HepG2 (cell line): ENCODE measurements at regions not wholly inside any gene's neighbourhood (a gene's known extent, or its start where the extent isn't known, plus 50 kb on each side); places are given as distances from the start of the nearest gene placed in this dataset.
"Not testable (repeated sequence)": the region's sequence is repeated elsewhere in the genome, so short reads cannot be mapped to it uniquely, and the experiment has no call there.

ENCODE experiments used
- ATAC-seq: fragments of 200-7000 bp; cut with Tn5 transposase; 3 replicates; pipeline ENCODE4 v1.9.1; 2020; ENCODE audit warnings: mild to moderate bottlenecking, moderate library complexity
- BruUV-seq: library from RNA; stranded (reverse); fragments of 400-500 nt; replicated peaks from 2 replicates; lab custom pipeline; 2021; lab: Mats Ljungman, UMichigan
- CTCF ChIA-PET: fragments of 300-600 bp; formaldehyde crosslinking; extraction: SDS; loops from one replicate; lab custom pipeline; 2021; ENCODE audit warnings: low total read pairs, inconsistent platforms, low intra/inter-chr PET ratio; lab: Yijun Ruan, JAX
- POLR2A ChIA-PET: fragments of 350-600 bp; sonication (Branson Sonifier 250); formaldehyde crosslinking; loops from one replicate; lab custom pipeline; 2020; ENCODE audit warnings: antibody characterized with exemption, inconsistent platforms; lab: Yijun Ruan, JAX
- DNase-seq: peaks from one replicate; pipeline ENCODE4 v3.0.0-alpha.2; 2015; ENCODE audit warnings: low spot score
- FAIRE-seq: peaks from 3 replicates; lab custom pipeline; 2011; peaks lifted over from hg19 to GRCh38; lab: Jason Lieb, UNC
- H2AFZ ChIP-seq: one replicate; pipeline ENCODE4 v1.6.1; 2011; ENCODE audit warnings: low read length, inconsistent platforms
- H3K27ac ChIP-seq: fragments of 300-600 bp; 3 replicates; pipeline ENCODE4 v1.8.0; 2011; ENCODE audit warnings: mixed run types, mild to moderate bottlenecking, mixed read lengths, low read length, inconsistent platforms; ENCODE audit not compliant: insufficient read depth; ENCODE audit errors: extremely low read length
- H3K27me3 ChIP-seq, 2 experiments: fragments of 200-600 bp in 1 of 2; 2 replicates in 1 of 2; 3 replicates in 1 of 2; pipeline versions ENCODE4 v1.6.0 to v1.8.0; 2011; ENCODE audit warnings: low read length in 2 of 2, mild to moderate bottlenecking in 2 of 2, moderate library complexity in 2 of 2, inconsistent platforms in 1 of 2; ENCODE audit not compliant: insufficient read depth in 2 of 2, control insufficient read depth in 1 of 2
- H3K36me3 ChIP-seq, 2 experiments: fragments of 200-600 bp in 1 of 2; replicated peaks in 1 of 2; 2 replicates in 1 of 2; 3 replicates in 1 of 2; pipeline versions ENCODE4 v1.5.1 to v1.8.0; 2011; ENCODE audit warnings: low read length in 2 of 2, inconsistent platforms in 1 of 2; ENCODE audit not compliant: insufficient read depth in 2 of 2, control insufficient read depth in 1 of 2
- H3K4me1 ChIP-seq: 2 replicates; pipeline ENCODE4 v1.5.1; 2012; ENCODE audit warnings: low read length, inconsistent platforms; ENCODE audit not compliant: insufficient read depth
- H3K4me2 ChIP-seq: 2 replicates; pipeline ENCODE4 v1.6.0; 2011; ENCODE audit warnings: low read depth, low read length, inconsistent platforms
- H3K4me3 ChIP-seq, 3 experiments: fragments of 200-600 bp in 1 of 3; sonication (generic), shearing (Covaris generic) in 1 of 3; replicated peaks in 1 of 3; 2 replicates each; pipeline ENCODE4 v1.5.1; 2011 to 2016; ENCODE audit warnings: low read length in 3 of 3, inconsistent platforms in 2 of 3, low read depth in 2 of 3, mild to moderate bottlenecking in 2 of 3, control low read depth in 1 of 3, mixed read lengths in 1 of 3; ENCODE audit not compliant: insufficient read depth in 1 of 3
- H3K79me2 ChIP-seq: one replicate; pipeline ENCODE4 v1.6.1; 2011; ENCODE audit warnings: low read length, inconsistent platforms; ENCODE audit not compliant: insufficient read depth
- H3K9ac ChIP-seq: 2 replicates; pipeline ENCODE4 v1.6.0; 2011; ENCODE audit warnings: mild to moderate bottlenecking, low read depth, low read length, inconsistent platforms; ENCODE audit not compliant: insufficient read depth
- H3K9me3 ChIP-seq: 2 replicates; pipeline ENCODE4 v1.5.1; 2012; ENCODE audit warnings: mild to moderate bottlenecking, low read length
- H4K20me1 ChIP-seq: 2 replicates; pipeline ENCODE4 v1.6.0; 2011; ENCODE audit warnings: inconsistent platforms, mild to moderate bottlenecking, low read length, moderate library complexity; ENCODE audit not compliant: insufficient read depth
- IKZF4 ChIP-seq: sonication (generic); formaldehyde crosslinking; IDR thresholded peaks from 2 replicates; pipeline ENCODE4 v1.5.1; 2020; ENCODE audit warnings: borderline replicate concordance, mild to moderate bottlenecking, low read depth, missing genetic modification reagents; ENCODE audit errors: not compliant biosample characterization
- PHF8 ChIP-seq: sonication (generic); formaldehyde crosslinking; IDR thresholded peaks from 2 replicates; pipeline ENCODE4 v1.5.0; 2020; ENCODE audit warnings: missing genetic modification reagents
- SOX6 ChIP-seq, 2 experiments: fragments of 450-650 bp in 1 of 2; sonication (generic) in 1 of 2; formaldehyde crosslinking in 1 of 2; IDR thresholded peaks; 2 replicates each; pipeline versions ENCODE4 v1.4.0 to v1.6.1; 2017 to 2020; ENCODE audit warnings: antibody characterized with exemption in 1 of 2, mild to moderate bottlenecking in 1 of 2, missing genetic modification reagents in 1 of 2
- ZNF776 ChIP-seq: sonication (generic); formaldehyde crosslinking; IDR thresholded peaks from 2 replicates; pipeline ENCODE4 v1.4.0; 2020; ENCODE audit warnings: mild to moderate bottlenecking, missing genetic modification reagents
- whole genome bisulfite sequencing: methylation state at CpG from one replicate; pipeline ENCODE4 v1.1.6; 2017; ENCODE audit warnings: low lambda C conversion rate; 5-methylcytosine and 5-hydroxymethylcytosine counted together
- in situ Hi-C: cut with HindIII; loops from 2 replicates; pipeline ENCODE4 v1.10.0; 2017; ENCODE audit warnings: low pct_unique_long_range_greater_than_20kb; ENCODE audit not compliant: extremely low pct_ligation_motif_present
- intact Hi-C: fragments of 100-400 bp; cut with micrococcal nuclease; formaldehyde crosslinking; loops from one replicate; pipeline ENCODE4 v1.10.0; 2022; ENCODE audit not compliant: unreplicated experiment
- TF ChIP-seq, protein P1 (sequence below): sonication (generic); IDR thresholded peaks from 2 replicates; pipeline ENCODE4 v1.6.1; 2016; ENCODE audit warnings: low read depth, borderline replicate concordance
- TF ChIP-seq, protein P2 (sequence below): sonication (generic); formaldehyde crosslinking; IDR thresholded peaks from 2 replicates; pipeline ENCODE4 v1.5.0; 2020; ENCODE audit warnings: mild to moderate bottlenecking, missing genetic modification reagents, borderline replicate concordance
- TF ChIP-seq, protein P3 (sequence below): IDR thresholded peaks from 2 replicates; pipeline ENCODE4 v1.6.1; 2016; ENCODE audit warnings: missing genetic modification reagents, missing compliant biosample characterization

DNA sequence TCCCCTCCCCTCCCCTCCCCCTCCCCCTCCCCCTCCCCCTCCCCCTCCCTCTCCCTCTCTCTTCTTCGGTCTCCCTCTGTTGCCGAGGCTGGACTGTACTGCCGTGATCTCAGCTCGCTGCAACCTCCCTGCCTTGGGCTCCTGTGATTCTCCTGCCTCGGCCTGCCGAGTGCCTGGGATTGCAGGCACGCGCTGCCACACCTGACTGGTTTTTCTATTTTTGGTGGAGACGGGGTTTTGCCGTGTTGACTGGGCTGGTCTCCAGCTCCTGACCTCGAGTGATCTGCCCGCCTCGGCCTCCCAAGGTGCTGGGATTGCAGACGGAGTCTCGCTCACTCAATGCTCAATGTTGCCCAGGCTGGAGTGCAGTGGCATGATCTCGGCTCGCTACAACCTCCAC is 78.8 kb upstream of the ARMCX2 start:
- H2AFZ ChIP-seq, H3K27me3 ChIP-seq, H4K20me1 ChIP-seq, DNase-seq, H3K36me3 ChIP-seq, H3K4me1 ChIP-seq, FAIRE-seq, H3K4me3 ChIP-seq, H3K79me2 ChIP-seq, BruUV-seq, in situ Hi-C loops, H3K9me3 ChIP-seq, ATAC-seq, H3K4me2 ChIP-seq, CTCF ChIA-PET, POLR2A ChIA-PET, intact Hi-C loops, H3K9ac ChIP-seq, H3K27ac ChIP-seq: not testable (repeated sequence)
- 75% methylated on average over 16 of the region's 17 CpGs for WGBS

DNA sequence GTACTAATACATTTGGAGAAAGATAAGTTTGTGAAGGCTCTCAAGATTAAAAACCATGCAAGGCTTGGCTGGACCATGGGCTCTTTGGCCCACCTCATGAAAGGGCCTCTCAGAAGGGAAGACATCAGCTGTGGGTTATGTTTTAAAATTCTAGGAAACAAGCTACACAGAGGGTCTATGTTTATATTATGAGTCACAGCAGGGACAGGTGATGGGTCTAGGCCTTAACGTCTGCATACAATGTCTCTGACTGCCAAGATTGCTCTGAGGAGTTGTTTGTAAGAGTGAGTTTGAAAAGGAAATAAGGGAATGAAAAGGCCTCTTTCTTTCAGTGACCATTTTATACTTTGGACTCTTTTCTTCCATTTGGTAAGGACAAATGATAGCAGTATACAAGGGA is 77.0 kb upstream of the ARMCX2 start:
- DNase-seq: no peak
- BruUV-seq: no TSS peak
- H3K27me3 ChIP-seq: no peaks in the 10 kb centered on the region
- no peak overlapping the region for H3K9ac ChIP-seq
- H2AFZ ChIP-seq: no peak overlapping the region
- H3K79me2 ChIP-seq: no peaks in the 10 kb centered on the region
- POLR2A ChIA-PET: no interaction called here
- in situ Hi-C loops (no loop called here), intact Hi-C loops (no loop called here)
- no peaks in the 10 kb centered on the region for H3K4me1 ChIP-seq
- WGBS: 0% methylated on average over 1 of the region's 1 CpG
- no peak for FAIRE-seq
- no peak overlapping the region for H3K4me2 ChIP-seq
- CTCF ChIA-PET: no interaction called here
- H3K27ac ChIP-seq: no peak overlapping the region
- H3K9me3 ChIP-seq: no peaks in the 10 kb centered on the region
- no peaks in the 10 kb centered on the region for H3K36me3 ChIP-seq
- ATAC-seq: no peak
- no peaks in the 10 kb centered on the region for H4K20me1 ChIP-seq
- H3K4me3 ChIP-seq: no peak overlapping the region
- TF ChIP-seq, protein P1, sequence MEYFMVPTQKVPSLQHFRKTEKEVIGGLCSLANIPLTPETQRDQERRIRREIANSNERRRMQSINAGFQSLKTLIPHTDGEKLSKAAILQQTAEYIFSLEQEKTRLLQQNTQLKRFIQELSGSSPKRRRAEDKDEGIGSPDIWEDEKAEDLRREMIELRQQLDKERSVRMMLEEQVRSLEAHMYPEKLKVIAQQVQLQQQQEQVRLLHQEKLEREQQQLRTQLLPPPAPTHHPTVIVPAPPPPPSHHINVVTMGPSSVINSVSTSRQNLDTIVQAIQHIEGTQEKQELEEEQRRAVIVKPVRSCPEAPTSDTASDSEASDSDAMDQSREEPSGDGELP: no peak
- TF ChIP-seq, protein P2, sequence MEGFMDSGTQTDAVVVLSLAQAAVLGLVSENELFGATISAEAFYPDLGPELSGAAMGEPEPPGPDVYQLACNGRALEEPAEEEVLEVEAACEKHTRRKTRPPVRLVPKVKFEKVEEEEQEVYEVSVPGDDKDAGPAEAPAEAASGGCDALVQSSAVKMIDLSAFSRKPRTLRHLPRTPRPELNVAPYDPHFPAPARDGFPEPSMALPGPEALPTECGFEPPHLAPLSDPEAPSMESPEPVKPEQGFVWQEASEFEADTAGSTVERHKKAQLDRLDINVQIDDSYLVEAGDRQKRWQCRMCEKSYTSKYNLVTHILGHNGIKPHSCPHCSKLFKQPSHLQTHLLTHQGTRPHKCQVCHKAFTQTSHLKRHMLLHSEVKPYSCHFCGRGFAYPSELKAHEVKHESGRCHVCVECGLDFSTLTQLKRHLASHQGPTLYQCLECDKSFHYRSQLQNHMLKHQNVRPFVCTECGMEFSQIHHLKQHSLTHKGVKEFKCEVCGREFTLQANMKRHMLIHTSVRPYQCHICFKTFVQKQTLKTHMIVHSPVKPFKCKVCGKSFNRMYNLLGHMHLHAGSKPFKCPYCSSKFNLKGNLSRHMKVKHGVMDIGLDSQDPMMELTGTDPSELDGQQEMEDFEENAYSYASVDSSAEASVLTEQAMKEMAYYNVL (CRISPR knock-in tag): no peak
- TF ChIP-seq SOX6 (IDR thresholded peaks at IDR 0.05): no peak
- no peak for TF ChIP-seq SOX6 (CRISPR knock-in tag; IDR thresholded peaks at IDR 0.05)
- no peak for TF ChIP-seq PHF8 (CRISPR knock-in tag)
- TF ChIP-seq IKZF4: no peak
- TF ChIP-seq, protein P3, sequence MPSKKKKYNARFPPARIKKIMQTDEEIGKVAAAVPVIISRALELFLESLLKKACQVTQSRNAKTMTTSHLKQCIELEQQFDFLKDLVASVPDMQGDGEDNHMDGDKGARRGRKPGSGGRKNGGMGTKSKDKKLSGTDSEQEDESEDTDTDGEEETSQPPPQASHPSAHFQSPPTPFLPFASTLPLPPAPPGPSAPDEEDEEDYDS: no peak
- no peak for TF ChIP-seq ZNF776 (CRISPR knock-in tag)
